Lower leg skin (tissue), 4 donors: ENCODE measurements at regions not wholly inside any gene's neighbourhood (a gene's known extent, or its start where the extent isn't known, plus 50 kb on each side); places are given as distances from the start of the nearest gene placed in this dataset.

Experiments used
- DNase-seq, 2 donors: peaks; one replicate each; pipeline ENCODE4 v3.0.0-alpha.2; 2019; ENCODE audit warnings: low spot score in 2 of 2
- H3K4me3 ChIP-seq: fragments of 200-600 bp; sonication (generic); 2 replicates; pipeline ENCODE4 v1.5.1; 2017; ENCODE audit warnings: mild to moderate bottlenecking, low read depth; ENCODE audit not compliant: poor library complexity, severe bottlenecking
- POLR2A ChIP-seq, 2 donors: fragments of 450-650 bp; IDR thresholded peaks; one replicate each; pipeline ENCODE4 v1.6.1; 2016 to 2017; ENCODE audit warnings: antibody characterized with exemption in 2 of 2, mild to moderate bottlenecking in 1 of 2, moderate library complexity in 1 of 2
- WGBS, 2 donors: methylation state at CpG; one replicate each; pipeline ENCODE4 v1.1.5; 2018; 5-methylcytosine and 5-hydroxymethylcytosine counted together
- intact Hi-C: fragments of 100-400 bp; cut with DNase I; formaldehyde crosslinking; loops from one replicate; pipeline ENCODE4 v1.15.0; 2023; ENCODE audit warnings: low total_unique reads
- TF ChIP-seq, protein P1 (sequence below), 3 donors: fragments of 450-650 bp; IDR thresholded peaks; one replicate each; pipeline ENCODE4 v1.5.1; 2016; ENCODE audit warnings: antibody characterized with exemption in 3 of 3, mild to moderate bottlenecking in 3 of 3, moderate library complexity in 2 of 3

DNA sequence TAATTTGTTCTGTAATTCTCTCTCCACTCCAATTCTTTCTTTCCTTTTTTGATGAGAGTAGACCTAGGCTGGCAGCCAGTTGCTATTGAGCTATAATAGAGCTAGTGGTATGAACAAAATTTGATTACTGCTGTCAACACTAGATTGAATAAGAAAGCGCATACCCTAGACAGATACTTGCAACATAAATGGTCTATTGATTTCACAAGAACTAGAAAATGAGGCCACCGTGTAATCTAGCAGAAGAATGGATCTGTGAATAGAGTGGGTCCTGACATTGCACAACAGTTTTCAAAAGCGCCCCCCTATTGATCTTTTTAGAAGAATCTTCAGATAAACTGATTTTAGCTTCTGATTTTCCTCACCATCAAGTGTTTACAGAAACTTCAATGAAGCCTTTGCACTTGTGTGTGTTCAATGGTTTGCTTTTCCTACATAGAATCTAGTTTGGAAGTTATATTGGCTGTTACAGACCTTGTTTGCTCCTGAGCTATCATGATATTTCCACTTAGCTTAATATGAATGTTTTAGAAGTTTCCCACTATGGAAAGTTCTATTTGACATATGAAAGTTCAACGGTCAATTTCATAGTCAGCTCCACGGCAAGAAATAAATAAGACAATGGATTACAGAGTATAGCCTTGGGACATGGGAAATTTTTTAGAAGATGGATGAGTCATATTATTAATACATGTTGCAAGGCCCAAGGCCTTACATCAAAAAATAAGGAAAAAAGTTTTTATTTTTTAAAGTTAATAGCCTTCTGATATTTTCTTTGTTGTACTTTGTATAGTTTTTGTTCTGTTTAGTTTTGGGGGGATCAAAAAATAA lies 55.6 kb downstream of the UTRN start:
- intact Hi-C loops = no loop called here
- TF ChIP-seq, protein P1, sequence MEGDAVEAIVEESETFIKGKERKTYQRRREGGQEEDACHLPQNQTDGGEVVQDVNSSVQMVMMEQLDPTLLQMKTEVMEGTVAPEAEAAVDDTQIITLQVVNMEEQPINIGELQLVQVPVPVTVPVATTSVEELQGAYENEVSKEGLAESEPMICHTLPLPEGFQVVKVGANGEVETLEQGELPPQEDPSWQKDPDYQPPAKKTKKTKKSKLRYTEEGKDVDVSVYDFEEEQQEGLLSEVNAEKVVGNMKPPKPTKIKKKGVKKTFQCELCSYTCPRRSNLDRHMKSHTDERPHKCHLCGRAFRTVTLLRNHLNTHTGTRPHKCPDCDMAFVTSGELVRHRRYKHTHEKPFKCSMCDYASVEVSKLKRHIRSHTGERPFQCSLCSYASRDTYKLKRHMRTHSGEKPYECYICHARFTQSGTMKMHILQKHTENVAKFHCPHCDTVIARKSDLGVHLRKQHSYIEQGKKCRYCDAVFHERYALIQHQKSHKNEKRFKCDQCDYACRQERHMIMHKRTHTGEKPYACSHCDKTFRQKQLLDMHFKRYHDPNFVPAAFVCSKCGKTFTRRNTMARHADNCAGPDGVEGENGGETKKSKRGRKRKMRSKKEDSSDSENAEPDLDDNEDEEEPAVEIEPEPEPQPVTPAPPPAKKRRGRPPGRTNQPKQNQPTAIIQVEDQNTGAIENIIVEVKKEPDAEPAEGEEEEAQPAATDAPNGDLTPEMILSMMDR (IDR thresholded peaks at IDR 0.05) = no peak
- TF ChIP-seq POLR2A (IDR thresholded peaks at IDR 0.05) = no peak
- WGBS, 2 donors = 55 to 62% methylated on average over 5 of the region's 5 CpGs
- no peak for DNase-seq
- no peak overlapping the region for H3K4me3 ChIP-seq

DNA sequence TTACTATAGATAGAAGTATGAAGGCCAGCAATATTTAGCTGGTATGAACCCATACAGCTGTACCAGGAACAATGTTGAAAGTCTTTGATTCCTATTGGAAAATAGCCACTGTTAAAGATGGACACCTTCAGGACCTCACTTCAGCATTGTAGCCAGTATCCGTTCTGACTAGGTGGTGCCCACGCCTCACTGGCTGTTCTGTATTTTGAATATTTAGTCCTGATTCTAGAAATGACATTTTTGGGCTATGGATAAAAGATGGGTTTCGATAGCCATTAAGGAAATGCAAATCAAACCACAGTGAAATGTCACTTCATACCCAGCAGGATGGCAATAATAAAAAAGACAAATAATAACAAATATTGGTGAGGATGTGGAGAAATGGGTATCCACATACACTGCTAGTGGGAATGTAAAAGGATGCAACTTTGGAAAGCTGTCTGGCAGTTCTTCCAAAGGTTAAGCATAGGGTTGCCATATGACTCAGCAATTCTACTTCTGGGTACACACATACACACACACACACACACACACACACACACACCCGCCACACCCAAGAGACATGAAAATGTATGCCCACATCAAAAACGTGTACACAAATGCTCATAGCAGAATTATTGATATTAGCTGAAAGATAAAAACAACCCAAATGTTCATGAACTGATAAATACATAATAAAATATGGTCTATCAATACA lies 56.8 kb downstream of the UTRN start:
- 69 to 74% methylated on average over 5 of the region's 5 CpGs for WGBS, 2 donors
- no peak for TF ChIP-seq POLR2A (IDR thresholded peaks at IDR 0.05)
- TF ChIP-seq, protein P1 (IDR thresholded peaks at IDR 0.05) = no peak
- no peak overlapping the region for H3K4me3 ChIP-seq
- intact Hi-C loops = no loop called here
- DNase-seq = no peak

DNA sequence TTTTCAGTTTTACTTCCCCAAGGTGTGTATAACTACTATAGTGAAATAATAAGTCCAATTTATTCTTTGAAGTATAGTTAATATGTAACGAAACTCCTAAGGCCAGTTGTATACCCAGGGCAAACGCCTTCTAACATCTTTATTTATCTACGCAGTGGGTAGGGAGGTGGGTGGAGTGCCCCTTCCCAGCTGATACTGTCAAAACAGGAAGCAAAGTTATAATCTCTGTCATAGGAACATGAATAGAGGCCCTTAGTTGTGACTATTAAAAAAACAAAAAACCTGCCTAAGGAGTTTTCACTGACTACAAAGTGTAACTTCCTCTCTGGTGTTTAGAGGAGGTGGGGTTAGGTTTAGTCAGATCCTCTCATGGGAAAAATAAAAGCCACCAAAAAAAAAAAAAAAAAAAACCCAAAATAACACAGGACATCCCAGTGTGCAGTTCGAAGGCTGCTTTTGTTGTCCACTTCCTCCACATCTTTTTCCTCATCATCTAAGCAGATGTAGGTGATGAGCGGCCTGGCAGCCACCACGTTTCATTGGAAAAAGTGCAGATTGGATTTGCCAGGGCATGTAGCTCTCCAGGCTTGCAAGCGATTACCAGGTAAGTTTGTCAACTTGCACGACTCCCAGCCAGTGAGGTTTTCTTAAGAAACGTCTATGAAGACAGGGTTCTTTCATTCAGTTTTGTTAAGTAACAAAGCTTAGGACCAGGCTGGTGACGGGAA lies 58.7 kb downstream of the UTRN start:
- WGBS, 2 donors = 32 to 42% methylated on average over 10 of the region's 10 CpGs
- TF ChIP-seq POLR2A (IDR thresholded peaks at IDR 0.05) = no peak
- TF ChIP-seq, protein P1 (IDR thresholded peaks at IDR 0.05) = no peak
- intact Hi-C loops = no loop called here
- no peak overlapping the region for H3K4me3 ChIP-seq
- no peak for DNase-seq

DNA sequence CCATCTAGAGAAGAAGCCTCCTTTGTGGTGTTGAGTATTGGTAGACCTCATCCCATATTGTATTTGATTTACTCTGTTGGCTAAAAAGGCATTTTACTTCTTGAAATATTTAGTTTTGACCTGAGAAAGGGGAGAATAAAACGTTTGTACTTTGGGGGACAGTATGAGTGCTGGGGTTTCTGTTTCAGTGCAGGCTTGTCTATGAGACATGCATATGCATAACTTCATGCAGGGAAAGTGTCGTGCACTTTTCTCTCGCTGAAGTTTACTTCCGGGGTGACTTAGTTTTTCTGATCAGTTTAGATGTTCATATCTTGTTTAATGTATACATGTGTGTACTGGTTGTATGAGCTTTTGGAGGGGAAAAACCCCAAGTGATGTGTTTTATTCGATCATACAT lies 59.5 kb downstream of the UTRN start:
- TF ChIP-seq, protein P1 (IDR thresholded peaks at IDR 0.05) = no peak
- no peak for TF ChIP-seq POLR2A (IDR thresholded peaks at IDR 0.05)
- intact Hi-C loops = no loop called here
- no peak overlapping the region for H3K4me3 ChIP-seq
- 41 to 58% methylated on average over 5 of the region's 5 CpGs for WGBS, 2 donors
- no peak for DNase-seq

DNA sequence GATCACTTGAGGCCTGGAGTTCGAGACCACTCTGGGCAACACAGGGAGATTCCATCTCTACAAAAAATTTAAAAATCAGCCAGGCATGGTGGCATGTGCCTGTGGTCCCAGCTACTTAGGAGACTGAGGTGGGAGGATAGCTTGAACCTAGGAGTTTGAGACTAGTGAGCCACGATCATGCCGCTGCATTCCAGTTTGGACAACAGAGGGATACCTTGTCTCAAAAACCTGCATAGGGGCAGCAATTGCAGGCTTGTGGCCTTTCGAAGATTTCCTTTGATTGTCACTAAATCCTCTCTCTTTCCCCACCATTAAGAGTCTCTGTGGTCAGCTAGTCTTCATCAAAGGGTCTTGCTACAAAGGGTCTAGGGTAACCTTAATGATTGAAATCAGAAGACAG lies 60.3 kb downstream of the UTRN start:
- 90 to 92% methylated on average over 4 of the region's 4 CpGs for WGBS, 2 donors
- TF ChIP-seq, protein P1 (IDR thresholded peaks at IDR 0.05) = no peak
- TF ChIP-seq POLR2A (IDR thresholded peaks at IDR 0.05) = no peak
- H3K4me3 ChIP-seq = no peak overlapping the region
- intact Hi-C loops = no loop called here
- no peak for DNase-seq
